Ishikawa (cell line): ENCODE measurements at regions not wholly inside any gene's neighbourhood (a gene's known extent, or its start where the extent isn't known, plus 50 kb on each side); places are given as distances from the start of the nearest gene placed in this dataset.

Source experiments
- CEBPB ChIP-seq: IDR thresholded peaks from 2 replicates; pipeline ENCODE4 v1.6.1; 2012
- CREB1 ChIP-seq: IDR thresholded peaks from 2 replicates; pipeline ENCODE4 v1.6.1; 2012; ENCODE audit warnings: low read depth
- EGR1 ChIP-seq: IDR thresholded peaks from 2 replicates; pipeline ENCODE4 v1.6.1; 2012
- EP300 ChIP-seq: IDR thresholded peaks from 2 replicates; pipeline ENCODE4 v1.6.1; 2012; ENCODE audit warnings: borderline replicate concordance
- FOXM1 ChIP-seq: IDR thresholded peaks from 2 replicates; pipeline ENCODE4 v1.6.1; 2012; ENCODE audit warnings: low read depth, borderline replicate concordance
- MAX ChIP-seq: IDR thresholded peaks from 2 replicates; pipeline ENCODE4 v1.6.1; 2012
- NFIC ChIP-seq: IDR thresholded peaks from 2 replicates; pipeline ENCODE4 v1.6.1; 2012
- RAD21 ChIP-seq: IDR thresholded peaks from 2 replicates; pipeline ENCODE4 v1.6.1; 2012; ENCODE audit warnings: low read depth
- TAF1 ChIP-seq: IDR thresholded peaks from 2 replicates; pipeline ENCODE4 v1.6.1; 2012; ENCODE audit warnings: low read depth, mild to moderate bottlenecking
- TCF12 ChIP-seq: IDR thresholded peaks from 2 replicates; pipeline ENCODE4 v1.6.1; 2012; ENCODE audit warnings: low read depth
- TEAD4 ChIP-seq: IDR thresholded peaks from 2 replicates; pipeline ENCODE4 v1.6.1; 2012
- USF1 ChIP-seq: IDR thresholded peaks from 2 replicates; pipeline ENCODE4 v1.6.1; 2012
- YY1 ChIP-seq: IDR thresholded peaks from 2 replicates; pipeline ENCODE4 v1.6.1; 2012; ENCODE audit warnings: low read depth
- ZBTB7A ChIP-seq: IDR thresholded peaks from 2 replicates; pipeline ENCODE4 v1.6.1; 2012; ENCODE audit warnings: low read depth
- TF ChIP-seq, protein P1 (sequence below): IDR thresholded peaks from 2 replicates; pipeline ENCODE4 v1.6.1; 2012; ENCODE audit warnings: low read depth, mild to moderate bottlenecking

GRCh38 chr1:221418346-221418745 lies 323.5 kb downstream of the DUSP10 start:
- no peak for TF ChIP-seq ZBTB7A
- TF ChIP-seq USF1, result no peak
- no peak for TF ChIP-seq CREB1
- no peak for TF ChIP-seq FOXM1
- TF ChIP-seq YY1, result no peak
- TF ChIP-seq RAD21, result no peak
- no peak for TF ChIP-seq EGR1
- no peak for TF ChIP-seq EP300
- no peak for TF ChIP-seq CEBPB
- TF ChIP-seq TEAD4, result no peak
- TF ChIP-seq NFIC, result no peak
- TF ChIP-seq TAF1, result no peak
- no peak for TF ChIP-seq TCF12
- TF ChIP-seq MAX, result no peak
- TF ChIP-seq, protein P1, sequence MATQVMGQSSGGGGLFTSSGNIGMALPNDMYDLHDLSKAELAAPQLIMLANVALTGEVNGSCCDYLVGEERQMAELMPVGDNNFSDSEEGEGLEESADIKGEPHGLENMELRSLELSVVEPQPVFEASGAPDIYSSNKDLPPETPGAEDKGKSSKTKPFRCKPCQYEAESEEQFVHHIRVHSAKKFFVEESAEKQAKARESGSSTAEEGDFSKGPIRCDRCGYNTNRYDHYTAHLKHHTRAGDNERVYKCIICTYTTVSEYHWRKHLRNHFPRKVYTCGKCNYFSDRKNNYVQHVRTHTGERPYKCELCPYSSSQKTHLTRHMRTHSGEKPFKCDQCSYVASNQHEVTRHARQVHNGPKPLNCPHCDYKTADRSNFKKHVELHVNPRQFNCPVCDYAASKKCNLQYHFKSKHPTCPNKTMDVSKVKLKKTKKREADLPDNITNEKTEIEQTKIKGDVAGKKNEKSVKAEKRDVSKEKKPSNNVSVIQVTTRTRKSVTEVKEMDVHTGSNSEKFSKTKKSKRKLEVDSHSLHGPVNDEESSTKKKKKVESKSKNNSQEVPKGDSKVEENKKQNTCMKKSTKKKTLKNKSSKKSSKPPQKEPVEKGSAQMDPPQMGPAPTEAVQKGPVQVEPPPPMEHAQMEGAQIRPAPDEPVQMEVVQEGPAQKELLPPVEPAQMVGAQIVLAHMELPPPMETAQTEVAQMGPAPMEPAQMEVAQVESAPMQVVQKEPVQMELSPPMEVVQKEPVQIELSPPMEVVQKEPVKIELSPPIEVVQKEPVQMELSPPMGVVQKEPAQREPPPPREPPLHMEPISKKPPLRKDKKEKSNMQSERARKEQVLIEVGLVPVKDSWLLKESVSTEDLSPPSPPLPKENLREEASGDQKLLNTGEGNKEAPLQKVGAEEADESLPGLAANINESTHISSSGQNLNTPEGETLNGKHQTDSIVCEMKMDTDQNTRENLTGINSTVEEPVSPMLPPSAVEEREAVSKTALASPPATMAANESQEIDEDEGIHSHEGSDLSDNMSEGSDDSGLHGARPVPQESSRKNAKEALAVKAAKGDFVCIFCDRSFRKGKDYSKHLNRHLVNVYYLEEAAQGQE, result no peak

DNA sequence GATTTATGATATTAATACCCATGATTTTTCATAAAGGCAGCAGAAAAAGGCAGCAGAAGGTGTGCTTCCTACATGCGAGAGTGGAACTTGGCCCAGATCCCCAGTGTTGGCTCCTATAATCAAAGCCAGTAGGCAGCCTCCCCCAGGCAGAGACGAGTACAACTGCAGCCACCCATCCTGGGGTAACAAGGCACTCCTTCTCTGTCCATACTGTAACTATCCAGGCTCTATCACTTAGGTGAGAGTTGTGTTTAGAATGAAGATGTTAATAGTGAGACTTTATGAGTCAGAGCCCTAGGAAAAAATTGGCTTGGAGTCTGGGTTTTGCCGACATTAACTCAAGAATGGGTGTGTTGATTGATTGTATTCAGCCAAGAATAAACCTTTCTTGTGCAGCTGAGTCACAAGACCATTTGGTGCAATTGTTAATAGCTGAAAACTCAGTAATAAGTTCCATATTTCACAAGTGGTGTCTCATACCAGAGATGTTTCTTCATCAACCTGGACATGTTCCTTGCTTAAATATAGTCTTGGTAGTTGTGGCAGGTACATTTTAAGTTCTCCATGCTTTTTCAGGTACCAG lies 322.3 kb downstream of the DUSP10 start:
- TF ChIP-seq RAD21 (no peak), ZBTB7A (no peak), YY1 (no peak), CREB1 (no peak), FOXM1 (no peak), MAX (no peak), USF1 (no peak), TAF1 (no peak), EGR1 (no peak), CEBPB (no peak), NFIC (no peak), TCF12 (no peak), TEAD4 (no peak), EP300 (no peak)
- TF ChIP-seq, protein P1, result no peak

- TF ChIP-seq CREB1, result no peak
- TF ChIP-seq USF1, result no peak
- no peak for TF ChIP-seq TEAD4
- no peak for TF ChIP-seq RAD21
- no peak for TF ChIP-seq CEBPB
- TF ChIP-seq ZBTB7A, result no peak
These were observed 312.6 kb downstream of the DUSP10 start for GRCh38 chr1:221429264-221429663.

- TF ChIP-seq YY1 (no peak), MAX (no peak), USF1 (no peak), TCF12 (no peak), CEBPB (no peak), ZBTB7A (no peak), FOXM1 (no peak), TAF1 (no peak), EGR1 (no peak), TEAD4 (no peak), NFIC (no peak), CREB1 (no peak)
- TF ChIP-seq, protein P1, result no peak
These were observed 311.5 kb downstream of the DUSP10 start for GRCh38 chr1:221430152-221430960.
